Left lung (tissue), 4 donors: ENCODE measurements at regions not wholly inside any gene's neighbourhood (a gene's known extent, or its start where the extent isn't known, plus 50 kb on each side); places are given as distances from the start of the nearest gene placed in this dataset.

Experiments used
- ATAC-seq: fragments of 200-7000 bp; cut with Tn5 transposase; one replicate; pipeline ENCODE4 v1.9.1; 2020; ENCODE audit warnings: moderate library complexity
- DNase-seq, 4 donors: peaks; one replicate each; pipeline ENCODE4 v3.0.0-alpha.2; 2013 to 2020
- H3K27ac ChIP-seq, 2 donors: fragments of 200-600 bp; sonication (generic) in 1 of 2; one replicate each; pipeline versions ENCODE4 v1.5.0 to v1.8.0; 2020 to 2021
- H3K27me3 ChIP-seq, 2 donors: fragments of 200-600 bp; sonication (generic) in 1 of 2; one replicate each; pipeline versions ENCODE4 v1.5.0 to v1.8.0; 2020 to 2021
- H3K36me3 ChIP-seq, 2 donors: fragments of 200-600 bp; sonication (generic) in 1 of 2; one replicate each; pipeline versions ENCODE4 v1.5.0 to v1.8.0; 2020 to 2021
- H3K4me1 ChIP-seq, 2 donors: fragments of 200-600 bp; one replicate each; pipeline ENCODE4 v1.8.0; 2021
- H3K4me3 ChIP-seq, 2 donors: fragments of 200-600 bp; sonication (generic) in 1 of 2; one replicate each; pipeline versions ENCODE4 v1.5.0 to v1.8.0; 2020 to 2021; ENCODE audit warnings: mild to moderate bottlenecking in 1 of 2
- H3K9me3 ChIP-seq, 2 donors: fragments of 200-600 bp; sonication (generic) in 1 of 2; one replicate each; pipeline versions ENCODE4 v1.5.0 to v1.8.0; 2020 to 2021
- CTCF ChIP-seq, 2 donors: fragments of 200-600 bp; sonication (generic) in 1 of 2; IDR thresholded peaks; one replicate each; pipeline versions ENCODE4 v1.5.0 to v1.8.0; 2021; ENCODE audit warnings: antibody characterized with exemption in 2 of 2
- intact Hi-C, 2 donors: fragments of 100-400 bp; cut with DNase I; formaldehyde crosslinking; loops; one replicate each; pipeline versions ENCODE4 v1.11.2 to v1.14.2; 2022
- donor health status: DM: no; HTN: yes; CAD: no.
- donor health status: DM: no; HTN: no; CAD: no.

- Histone ChIP-seq H3K9me3 (no peaks in the 10 kb centered on the region), H3K36me3 (no peaks in the 10 kb centered on the region), H3K27ac (no peak overlapping the region), H3K4me3 (no peak overlapping the region), H3K27me3 (no peaks in the 10 kb centered on the region), H3K4me1 (no peaks in the 10 kb centered on the region)
- intact Hi-C loops = no loop called here
- DNase-seq (no peak), ATAC-seq (no peak)
- TF ChIP-seq CTCF (IDR thresholded peaks at IDR 0.05) = no peak
Observed at GRCh38 chr2:55999231-55999630, 75.6 kb upstream of the EFEMP1 start.

- H3K27me3 ChIP-seq = no peaks in the 10 kb centered on the region
- intact Hi-C loops = no loop called here
- no peaks in the 10 kb centered on the region for H3K9me3 ChIP-seq
- no peak overlapping the region for H3K4me3 ChIP-seq
- H3K27ac ChIP-seq = no peak overlapping the region
- H3K4me1 ChIP-seq = no peaks in the 10 kb centered on the region
- H3K36me3 ChIP-seq = no peaks in the 10 kb centered on the region
- ATAC-seq = no peak
- no peak for TF ChIP-seq CTCF (IDR thresholded peaks at IDR 0.05)
- no peak for DNase-seq
Observed at GRCh38 chr2:55999790-56000189, 76.2 kb upstream of the EFEMP1 start.

- Histone ChIP-seq H3K27ac (no peak overlapping the region), H3K4me1 (no peaks in the 10 kb centered on the region), H3K27me3 (no peaks in the 10 kb centered on the region), H3K36me3 (no peaks in the 10 kb centered on the region), H3K4me3 (no peak overlapping the region), H3K9me3 (no peaks in the 10 kb centered on the region)
- intact Hi-C loops = no loop called here
- DNase-seq (peak in 2 of 4 donors; percentile 78 to 81), ATAC-seq (no peak)
- TF ChIP-seq CTCF (IDR thresholded peaks at IDR 0.05) = no peak
Observed at GRCh38 chr2:56001947-56002346, 78.4 kb upstream of the EFEMP1 start.

GRCh38 chr2:56008661-56009431 is 85.3 kb upstream of the EFEMP1 start:
- intact Hi-C loops = no loop called here
- DNase-seq = peak in 3 of 4 donors; percentile 46 to 67 (median 54)
- TF ChIP-seq CTCF (IDR thresholded peaks at IDR 0.05) = no peak

GRCh38 chr2:56009758-56010458 is 86.3 kb upstream of the EFEMP1 start:
- Histone ChIP-seq H3K36me3 (no peaks in the 10 kb centered on the region), H3K4me1 (peaks cover 5 to 8% of the 10 kb centered on the region in 2 donors), H3K4me3 (no peak overlapping the region), H3K27me3 (no peaks in the 10 kb centered on the region), H3K27ac (no peak overlapping the region), H3K9me3 (no peaks in the 10 kb centered on the region)
- ATAC-seq (peak; percentile 85), DNase-seq (peak in 2 of 4 donors; percentile 19 to 35)
- TF ChIP-seq CTCF (IDR thresholded peaks at IDR 0.05) = peak; percentile 34 to 37
- intact Hi-C loops = no loop called here

More at GRCh38 chr2:56008661-56009431, 85.3 kb upstream of the EFEMP1 start:
- peak; percentile 75 for ATAC-seq
- Histone ChIP-seq H3K4me3 (no peak overlapping the region), H3K4me1 (peaks cover 5 to 8% of the 10 kb centered on the region in 2 donors), H3K27me3 (no peaks in the 10 kb centered on the region), H3K36me3 (no peaks in the 10 kb centered on the region), H3K27ac (peak overlapping the region in 1 of 2 donors; percentile 16), H3K9me3 (no peaks in the 10 kb centered on the region)
